Fibroblast of pulmonary artery (primary cell): ENCODE measurements at regions not wholly inside any gene's neighbourhood (a gene's known extent, or its start where the extent isn't known, plus 50 kb on each side); places are given as distances from the start of the nearest gene placed in this dataset.

Source experiments
- DNase-seq: peaks from one replicate; pipeline ENCODE4 v3.0.0-alpha.2; 2010; ENCODE audit warnings: low read depth
- H3K4me3 ChIP-seq: replicated peaks from 2 replicates; pipeline ENCODE4 v1.5.1; 2011; ENCODE audit warnings: low read depth, mild to moderate bottlenecking, control low read depth, low read length, moderate library complexity
- TF ChIP-seq, protein P1 (sequence below): IDR thresholded peaks from 2 replicates; pipeline ENCODE4 v1.5.1; 2011; ENCODE audit warnings: mild to moderate bottlenecking, control low read depth, low read length, inconsistent platforms; ENCODE audit errors: missing control alignments

DNA sequence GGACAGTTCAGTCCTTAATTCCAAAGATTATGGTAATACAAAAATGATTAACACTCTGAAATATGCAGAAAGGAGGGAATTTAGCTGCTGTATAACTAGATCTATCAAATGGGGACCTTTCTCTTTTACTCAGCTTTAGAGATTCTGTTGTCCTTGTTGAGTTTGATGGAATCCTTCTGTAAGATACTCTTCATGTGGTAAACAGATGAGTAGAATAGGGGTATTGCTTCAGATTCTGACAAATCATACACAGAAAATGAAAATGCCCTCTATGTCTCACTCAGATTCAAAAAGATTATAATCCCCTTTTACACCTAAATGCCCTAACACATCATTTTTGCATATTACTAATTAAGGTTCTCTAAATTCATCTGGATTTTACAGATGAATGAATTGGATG lies 50.7 kb downstream of the ARHGAP35 start:
- DNase-seq: no peak

DNA sequence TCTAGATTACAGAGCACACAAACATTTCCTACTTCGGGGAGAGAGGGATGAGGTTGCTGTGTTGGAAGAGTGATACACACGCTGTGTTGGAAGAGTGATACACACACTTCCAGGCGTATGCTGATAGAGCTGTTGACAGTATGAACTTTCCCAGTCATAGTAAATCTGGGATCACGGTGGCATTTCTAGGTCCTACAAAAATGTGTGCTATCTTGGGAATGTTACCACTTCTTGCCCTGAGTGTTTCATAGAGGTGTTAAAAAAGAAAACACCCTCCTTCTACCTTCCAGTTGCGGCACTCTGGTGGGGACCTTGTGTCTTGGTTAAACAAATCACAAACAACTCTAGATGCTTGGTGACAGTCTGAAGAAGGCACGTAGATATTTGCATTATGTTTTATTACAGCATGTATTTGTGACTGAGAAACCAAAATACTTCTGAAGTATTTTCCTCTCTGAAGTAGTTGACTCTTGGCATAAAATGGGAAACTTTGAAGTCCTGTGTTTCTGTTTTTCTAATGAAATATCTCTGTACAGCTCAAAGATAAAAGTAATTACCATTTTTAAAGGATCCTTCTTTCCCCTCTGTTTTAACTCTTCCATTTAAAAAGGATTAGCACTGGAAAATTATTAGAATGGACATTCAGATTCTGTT lies 52.5 kb downstream of the ARHGAP35 start:
- H3K4me3 ChIP-seq: no peak overlapping the region
- TF ChIP-seq, protein P1, sequence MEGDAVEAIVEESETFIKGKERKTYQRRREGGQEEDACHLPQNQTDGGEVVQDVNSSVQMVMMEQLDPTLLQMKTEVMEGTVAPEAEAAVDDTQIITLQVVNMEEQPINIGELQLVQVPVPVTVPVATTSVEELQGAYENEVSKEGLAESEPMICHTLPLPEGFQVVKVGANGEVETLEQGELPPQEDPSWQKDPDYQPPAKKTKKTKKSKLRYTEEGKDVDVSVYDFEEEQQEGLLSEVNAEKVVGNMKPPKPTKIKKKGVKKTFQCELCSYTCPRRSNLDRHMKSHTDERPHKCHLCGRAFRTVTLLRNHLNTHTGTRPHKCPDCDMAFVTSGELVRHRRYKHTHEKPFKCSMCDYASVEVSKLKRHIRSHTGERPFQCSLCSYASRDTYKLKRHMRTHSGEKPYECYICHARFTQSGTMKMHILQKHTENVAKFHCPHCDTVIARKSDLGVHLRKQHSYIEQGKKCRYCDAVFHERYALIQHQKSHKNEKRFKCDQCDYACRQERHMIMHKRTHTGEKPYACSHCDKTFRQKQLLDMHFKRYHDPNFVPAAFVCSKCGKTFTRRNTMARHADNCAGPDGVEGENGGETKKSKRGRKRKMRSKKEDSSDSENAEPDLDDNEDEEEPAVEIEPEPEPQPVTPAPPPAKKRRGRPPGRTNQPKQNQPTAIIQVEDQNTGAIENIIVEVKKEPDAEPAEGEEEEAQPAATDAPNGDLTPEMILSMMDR: no peak
- DNase-seq: no peak

More for the DNA sequence above, 50.7 kb downstream of the ARHGAP35 start:
- H3K4me3 ChIP-seq: no peak overlapping the region
- TF ChIP-seq, protein P1: no peak

DNA sequence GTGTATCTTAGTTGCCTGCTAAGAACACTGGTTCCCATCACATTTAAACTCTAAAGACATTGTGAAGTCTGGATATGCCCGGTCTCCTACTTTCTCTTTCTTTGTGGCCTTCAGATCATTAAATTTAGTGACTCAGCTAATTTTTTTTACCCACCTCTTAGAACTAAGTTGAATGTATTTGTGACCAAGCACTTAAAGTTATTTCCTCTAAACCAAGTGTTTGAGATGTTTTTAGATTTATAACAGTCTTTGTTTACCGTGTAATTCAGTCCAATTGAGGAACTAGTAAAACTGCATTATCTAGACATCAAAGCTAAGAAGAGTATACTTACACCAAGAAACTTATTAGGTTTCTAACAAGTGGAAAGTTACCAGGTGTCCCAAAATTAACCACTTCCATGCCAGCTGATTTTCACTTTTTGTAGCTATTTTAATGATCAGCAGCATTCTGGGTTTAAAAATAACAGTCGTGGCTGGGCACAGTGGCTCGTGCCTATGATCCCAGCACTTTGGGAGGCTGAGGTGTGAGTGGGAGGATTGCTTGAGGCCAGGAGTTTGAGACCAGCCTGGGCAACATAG lies 53.1 kb downstream of the ARHGAP35 start:
- H3K4me3 ChIP-seq: no peak overlapping the region
- TF ChIP-seq, protein P1: no peak
- DNase-seq: no peak

DNA sequence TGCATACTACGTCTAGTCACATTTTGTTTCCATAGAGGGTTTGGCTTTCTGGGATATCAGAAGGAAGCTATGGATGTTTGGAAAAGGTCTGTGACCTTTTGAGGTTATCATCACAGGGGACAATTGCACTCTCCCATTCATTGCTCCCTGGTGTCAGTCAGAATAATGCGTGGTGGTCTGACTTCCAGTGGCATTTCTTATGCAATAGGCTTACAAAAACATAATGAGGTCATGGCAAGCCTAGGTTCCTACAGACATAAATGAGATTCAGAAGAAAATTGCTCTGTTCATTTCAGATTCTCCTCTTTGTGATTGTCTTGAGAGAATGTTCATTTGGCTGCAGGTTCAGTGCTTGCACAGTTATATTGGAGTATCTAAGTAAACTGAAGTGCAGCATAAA lies 54.6 kb downstream of the ARHGAP35 start:
- TF ChIP-seq, protein P1: no peak
- no peak for DNase-seq
- H3K4me3 ChIP-seq: no peak overlapping the region

DNA sequence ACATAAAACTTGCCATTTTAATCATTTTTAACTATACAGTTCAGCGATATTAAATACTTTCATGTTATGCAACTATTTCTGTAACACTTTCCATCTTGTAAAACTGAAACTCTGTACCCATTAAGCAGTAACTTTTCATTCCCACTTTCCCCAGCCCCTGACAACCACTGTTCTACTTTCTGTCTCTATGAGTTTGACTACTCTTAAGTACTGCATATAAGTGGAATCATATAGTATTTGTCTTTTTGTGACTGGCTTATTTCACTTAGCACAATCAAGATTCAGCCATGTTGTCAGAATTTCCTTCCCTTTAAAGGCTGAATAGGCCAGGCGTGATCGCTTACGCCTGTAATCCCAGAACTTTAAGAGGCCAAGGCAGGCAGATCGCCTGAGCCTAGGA lies 56.2 kb downstream of the ARHGAP35 start:
- H3K4me3 ChIP-seq: no peak overlapping the region
- no peak for DNase-seq
- TF ChIP-seq, protein P1: no peak

DNA sequence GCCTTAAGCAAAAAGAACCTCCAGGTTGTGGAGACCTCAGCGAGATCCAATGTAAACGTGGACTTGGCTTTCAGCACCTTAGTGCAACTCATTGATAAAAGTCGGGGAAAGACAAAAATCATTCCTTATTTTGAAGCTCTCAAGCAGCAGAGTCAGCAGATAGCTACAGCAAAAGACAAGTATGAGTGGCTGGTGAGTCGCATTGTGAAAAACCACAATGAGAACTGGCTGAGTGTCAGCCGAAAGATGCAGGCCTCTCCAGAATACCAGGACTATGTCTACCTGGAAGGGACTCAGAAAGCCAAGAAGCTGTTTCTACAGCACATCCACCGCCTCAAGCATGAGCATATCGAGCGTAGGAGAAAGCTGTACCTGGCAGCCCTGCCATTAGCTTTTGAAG lies 58.5 kb downstream of the ARHGAP35 start:
- DNase-seq: no peak
- no peak overlapping the region for H3K4me3 ChIP-seq
- TF ChIP-seq, protein P1: no peak

DNA sequence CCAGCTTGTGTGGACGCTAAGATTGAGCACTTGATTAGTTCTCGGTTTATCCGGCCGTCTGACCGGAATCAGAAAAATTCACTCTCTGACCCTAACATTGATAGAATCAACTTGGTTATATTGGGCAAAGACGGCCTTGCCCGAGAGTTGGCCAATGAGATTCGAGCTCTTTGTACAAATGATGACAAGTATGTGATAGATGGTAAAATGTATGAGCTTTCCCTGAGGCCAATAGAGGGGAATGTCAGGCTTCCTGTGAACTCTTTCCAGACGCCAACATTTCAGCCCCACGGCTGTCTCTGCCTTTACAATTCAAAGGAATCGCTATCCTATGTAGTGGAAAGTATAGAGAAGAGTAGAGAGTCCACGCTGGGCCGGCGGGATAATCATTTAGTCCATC lies 59.6 kb downstream of the ARHGAP35 start:
- TF ChIP-seq, protein P1: no peak
- DNase-seq: no peak
- H3K4me3 ChIP-seq: no peak overlapping the region
